ENCODE measurements at regions not wholly inside any gene's neighbourhood (a gene's known extent, or its start where the extent isn't known, plus 50 kb on each side); places are given as distances from the start of the nearest gene placed in this dataset.

DNA sequence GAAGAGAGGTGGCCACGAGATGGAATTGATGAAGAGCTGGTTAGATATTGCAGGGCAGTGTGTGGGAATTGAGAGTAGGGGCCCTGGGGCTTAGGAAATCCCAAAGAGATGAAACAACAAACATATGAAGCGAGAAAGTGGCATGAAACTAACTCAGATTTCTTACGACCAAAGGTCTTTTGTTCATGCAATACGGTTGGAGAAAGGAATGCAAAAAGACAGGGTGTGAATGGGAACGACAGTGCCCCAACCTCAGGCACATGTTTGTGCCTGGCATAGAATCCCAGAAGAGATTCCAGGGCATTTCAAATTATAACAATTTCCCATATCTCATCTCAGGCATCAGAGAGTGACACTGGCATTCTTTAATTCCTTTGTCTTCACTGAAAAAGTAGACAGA, 199.2 kb downstream of the ACTL7B start:
- TF ChIP-seq, protein P1, sequence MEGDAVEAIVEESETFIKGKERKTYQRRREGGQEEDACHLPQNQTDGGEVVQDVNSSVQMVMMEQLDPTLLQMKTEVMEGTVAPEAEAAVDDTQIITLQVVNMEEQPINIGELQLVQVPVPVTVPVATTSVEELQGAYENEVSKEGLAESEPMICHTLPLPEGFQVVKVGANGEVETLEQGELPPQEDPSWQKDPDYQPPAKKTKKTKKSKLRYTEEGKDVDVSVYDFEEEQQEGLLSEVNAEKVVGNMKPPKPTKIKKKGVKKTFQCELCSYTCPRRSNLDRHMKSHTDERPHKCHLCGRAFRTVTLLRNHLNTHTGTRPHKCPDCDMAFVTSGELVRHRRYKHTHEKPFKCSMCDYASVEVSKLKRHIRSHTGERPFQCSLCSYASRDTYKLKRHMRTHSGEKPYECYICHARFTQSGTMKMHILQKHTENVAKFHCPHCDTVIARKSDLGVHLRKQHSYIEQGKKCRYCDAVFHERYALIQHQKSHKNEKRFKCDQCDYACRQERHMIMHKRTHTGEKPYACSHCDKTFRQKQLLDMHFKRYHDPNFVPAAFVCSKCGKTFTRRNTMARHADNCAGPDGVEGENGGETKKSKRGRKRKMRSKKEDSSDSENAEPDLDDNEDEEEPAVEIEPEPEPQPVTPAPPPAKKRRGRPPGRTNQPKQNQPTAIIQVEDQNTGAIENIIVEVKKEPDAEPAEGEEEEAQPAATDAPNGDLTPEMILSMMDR (conservative IDR thresholded peaks at IDR 0.05; ENCODE audit: low read length), result no peak
- no peak for DNase-seq (ENCODE audit: low read depth)
- H3K4me3 ChIP-seq (ENCODE audit: low read length), result no peak overlapping the region

GRCh38 chr9:108655818-108656217, 200.0 kb downstream of the ACTL7B start:
- TF ChIP-seq, protein P1 (conservative IDR thresholded peaks at IDR 0.05; ENCODE audit: low read length), result no peak
- no peak for DNase-seq (ENCODE audit: low read depth)
- H3K4me3 ChIP-seq (ENCODE audit: low read length), result no peak overlapping the region

DNA sequence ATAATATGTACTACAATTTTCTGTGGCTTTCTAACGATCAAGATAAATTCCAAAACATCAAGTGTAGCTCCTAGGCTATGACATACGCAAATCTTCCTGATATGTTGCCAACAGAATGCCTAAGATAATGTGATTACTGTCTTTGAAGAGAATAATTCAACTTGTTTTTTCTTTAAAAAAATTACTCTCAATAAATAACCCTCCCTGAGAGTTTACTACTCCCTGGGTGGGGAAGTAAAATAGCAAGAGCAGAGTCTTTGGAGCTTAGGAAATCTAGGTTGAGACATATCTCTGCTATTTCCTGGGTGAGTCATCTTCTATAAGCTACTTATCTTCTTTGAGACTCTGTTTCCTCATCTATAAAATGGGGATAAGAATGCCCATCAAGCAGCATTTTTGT, 201.2 kb downstream of the ACTL7B start:
- TF ChIP-seq, protein P1 (conservative IDR thresholded peaks at IDR 0.05; ENCODE audit: low read length), result no peak
- DNase-seq (ENCODE audit: low read depth), result peak; percentile 42
- H3K4me3 ChIP-seq (ENCODE audit: low read length), result no peak overlapping the region

DNA sequence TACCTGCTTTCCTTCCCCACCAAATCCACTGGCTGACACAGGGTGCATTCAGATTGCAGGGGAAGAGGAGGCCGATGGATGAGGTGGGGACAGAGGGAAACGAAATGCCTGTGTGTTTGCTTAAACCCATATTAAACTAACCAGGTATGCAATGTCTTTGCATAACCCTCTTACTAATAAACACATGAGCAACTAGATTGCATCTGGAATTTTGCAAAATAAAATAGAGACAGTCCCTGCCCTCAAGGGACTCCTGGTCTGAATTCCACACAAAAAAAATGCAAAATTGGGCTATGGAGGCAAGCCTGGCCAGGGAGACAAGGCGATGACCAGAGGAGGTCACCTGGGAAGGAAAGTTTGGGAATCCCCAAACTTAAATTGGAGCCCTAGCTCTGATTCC, 202.9 kb downstream of the ACTL7B start:
- DNase-seq (ENCODE audit: low read depth), result no peak
- H3K4me3 ChIP-seq (ENCODE audit: low read length), result no peak overlapping the region
- TF ChIP-seq, protein P1 (conservative IDR thresholded peaks at IDR 0.05; ENCODE audit: low read length), result no peak

DNA sequence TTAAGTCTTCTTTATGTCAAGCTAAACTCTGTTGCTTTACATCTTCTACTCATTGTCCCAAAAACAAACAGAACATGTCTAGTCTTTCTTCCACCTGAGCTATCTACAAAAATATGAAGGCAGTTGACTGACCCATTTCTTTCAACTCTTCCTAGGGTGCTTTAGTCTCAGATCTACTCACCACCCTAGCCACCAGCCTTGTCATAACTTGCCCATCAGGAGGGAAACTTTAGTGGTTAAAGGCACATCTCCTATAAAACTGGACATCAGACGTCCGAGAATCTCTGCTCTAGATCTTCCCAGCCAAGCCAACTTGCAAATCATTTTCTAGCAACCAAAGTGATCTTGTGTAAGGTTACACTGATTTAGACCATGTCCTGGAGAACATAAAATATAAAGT, 205.0 kb downstream of the ACTL7B start:
- TF ChIP-seq, protein P1 (conservative IDR thresholded peaks at IDR 0.05; ENCODE audit: low read length), result no peak

GRCh38 chr9:108645520-108645919, 210.3 kb downstream of the ACTL7B start:
- TF ChIP-seq, protein P1 (conservative IDR thresholded peaks at IDR 0.05; ENCODE audit: low read length), result no peak
- peak; percentile 74 for DNase-seq (ENCODE audit: low read depth)
- H3K4me3 ChIP-seq (ENCODE audit: low read length), result no peak overlapping the region

More for the DNA sequence above, 205.0 kb downstream of the ACTL7B start:
- H3K4me3 ChIP-seq (ENCODE audit: low read length), result no peak overlapping the region
- no peak for DNase-seq (ENCODE audit: low read depth)

DNA sequence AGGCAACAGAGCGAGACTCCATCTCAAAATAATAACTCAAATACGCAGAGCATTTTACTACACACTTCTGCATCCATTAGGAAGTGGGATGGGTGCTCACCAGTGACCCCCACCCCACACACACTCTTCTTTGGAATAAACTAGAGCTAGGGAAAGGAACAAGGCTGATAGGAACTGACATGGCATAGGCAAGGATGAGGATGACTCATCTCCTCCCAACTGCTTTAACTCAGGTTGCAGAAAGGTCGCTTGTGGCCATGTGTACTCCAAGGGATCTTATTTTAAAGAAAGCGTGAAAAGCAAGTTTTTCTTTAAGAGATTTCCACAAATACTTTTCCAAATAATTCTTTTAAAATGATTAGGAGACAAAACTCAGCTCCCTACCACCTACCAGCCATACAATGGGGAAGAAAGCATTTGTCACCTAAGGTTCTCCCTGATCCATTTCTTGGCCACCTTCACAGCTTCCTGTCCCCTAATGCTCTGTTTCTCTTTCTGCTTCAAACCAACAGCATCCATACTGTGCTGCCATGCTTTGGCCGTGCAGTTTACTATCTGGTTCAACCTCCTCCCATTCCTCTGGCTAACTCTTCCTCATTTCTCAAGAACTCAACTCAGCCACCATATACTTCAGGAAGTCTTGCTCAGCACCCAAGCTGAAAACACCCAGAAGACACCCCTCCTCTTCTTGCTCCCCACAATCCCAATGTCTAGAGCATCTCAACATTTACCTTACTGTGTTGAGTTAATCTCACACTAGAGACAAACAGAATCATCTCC, 211.9 kb downstream of the ACTL7B start:
- DNase-seq (ENCODE audit: low read depth), result no peak
- H3K4me3 ChIP-seq (ENCODE audit: low read length), result no peak overlapping the region
- TF ChIP-seq, protein P1 (conservative IDR thresholded peaks at IDR 0.05; ENCODE audit: low read length), result no peak

Data from AG10803 (cell line).